Neural progenitor cell (in vitro differentiated cells): ENCODE measurements at regions not wholly inside any gene's neighbourhood (a gene's known extent, or its start where the extent isn't known, plus 50 kb on each side); places are given as distances from the start of the nearest gene placed in this dataset.
A peak's percentile ranks its signal among the peaks of the same experiment; 100 is the strongest.

Experiments used
- DNase-seq: peaks from one replicate; pipeline ENCODE4 v3.0.0-alpha.2; 2016; ENCODE audit warnings: low spot score
- H2AFZ ChIP-seq: fragments of 200-600 bp; sonication (generic); replicated peaks from 2 replicates; pipeline ENCODE4 v1.6.1; 2016; ENCODE audit warnings: antibody characterized with exemption
- H3F3A ChIP-seq: fragments of 200-600 bp; sonication (generic); 2 replicates; pipeline ENCODE4 v1.6.1; 2016; ENCODE audit warnings: antibody characterized with exemption, low read depth
- H3K27ac ChIP-seq: fragments of 200-600 bp; sonication (generic); 2 replicates; pipeline ENCODE4 v1.5.1; 2016; ENCODE audit warnings: mild to moderate bottlenecking
- H3K27me3 ChIP-seq: fragments of 200-600 bp; sonication (generic); 2 replicates; pipeline ENCODE4 v1.6.1; 2016; ENCODE audit warnings: mild to moderate bottlenecking, moderate library complexity
- H3K36me3 ChIP-seq: fragments of 200-600 bp; sonication (generic); 2 replicates; pipeline ENCODE4 v1.5.1; 2016
- H3K4me1 ChIP-seq: fragments of 200-600 bp; sonication (generic); 2 replicates; pipeline ENCODE4 v1.6.1; 2016; ENCODE audit warnings: mixed run types
- H3K4me2 ChIP-seq: fragments of 200-600 bp; sonication (generic); 2 replicates; pipeline ENCODE4 v1.6.1; 2016
- H3K4me3 ChIP-seq: fragments of 200-600 bp; sonication (generic); 2 replicates; pipeline ENCODE4 v1.5.1; 2016
- H3K79me2 ChIP-seq: fragments of 200-600 bp; sonication (generic); 2 replicates; pipeline ENCODE4 v1.6.1; 2016; ENCODE audit warnings: low read depth
- H3K9ac ChIP-seq: fragments of 200-600 bp; sonication (generic); 2 replicates; pipeline ENCODE4 v1.6.1; 2016
- H3K9me3 ChIP-seq: fragments of 200-600 bp; sonication (generic); 2 replicates; pipeline ENCODE4 v1.5.1; 2016; ENCODE audit warnings: low read depth
- H4K20me1 ChIP-seq: fragments of 200-600 bp; sonication (generic); 2 replicates; pipeline ENCODE4 v1.6.1; 2016; ENCODE audit warnings: low read depth
- H3K27ac Mint-ChIP-seq: 3 replicates; pipeline ENCODE4 v1.8.0; 2021; ENCODE audit warnings: mixed read lengths
- H3K27me3 Mint-ChIP-seq: 2 replicates; pipeline ENCODE4 v1.8.0; 2022; ENCODE audit warnings: low read depth, mild to moderate bottlenecking, inconsistent platforms, moderate library complexity, mixed read lengths; ENCODE audit not compliant: insufficient read depth
- H3K36me3 Mint-ChIP-seq: 3 replicates; pipeline ENCODE4 v1.8.0; 2021; ENCODE audit warnings: mixed read lengths
- H3K4me1 Mint-ChIP-seq: 3 replicates; pipeline ENCODE4 v1.8.0; 2021; ENCODE audit warnings: mixed read lengths
- H3K4me3 Mint-ChIP-seq: 3 replicates; pipeline ENCODE4 v1.8.0; 2021; ENCODE audit warnings: mild to moderate bottlenecking, moderate library complexity, mixed read lengths
- H3K9me3 Mint-ChIP-seq: 3 replicates; pipeline ENCODE4 v1.8.0; 2020; ENCODE audit warnings: mixed read lengths
- EZH2 ChIP-seq: fragments of 200-600 bp; sonication (generic); IDR thresholded peaks from 2 replicates; pipeline ENCODE4 v1.6.1; 2017; ENCODE audit warnings: antibody characterized with exemption, mild to moderate bottlenecking, moderate library complexity
- EZH2phosphoT487 ChIP-seq: fragments of 200-600 bp; sonication (generic); IDR thresholded peaks from 2 replicates; pipeline ENCODE4 v1.6.1; 2017; ENCODE audit warnings: antibody characterized with exemption
- TF ChIP-seq, protein P1 (sequence below): fragments of 200-600 bp; sonication (generic); IDR thresholded peaks from 2 replicates; pipeline ENCODE4 v1.5.1; 2017; ENCODE audit warnings: antibody characterized with exemption, mild to moderate bottlenecking

DNA sequence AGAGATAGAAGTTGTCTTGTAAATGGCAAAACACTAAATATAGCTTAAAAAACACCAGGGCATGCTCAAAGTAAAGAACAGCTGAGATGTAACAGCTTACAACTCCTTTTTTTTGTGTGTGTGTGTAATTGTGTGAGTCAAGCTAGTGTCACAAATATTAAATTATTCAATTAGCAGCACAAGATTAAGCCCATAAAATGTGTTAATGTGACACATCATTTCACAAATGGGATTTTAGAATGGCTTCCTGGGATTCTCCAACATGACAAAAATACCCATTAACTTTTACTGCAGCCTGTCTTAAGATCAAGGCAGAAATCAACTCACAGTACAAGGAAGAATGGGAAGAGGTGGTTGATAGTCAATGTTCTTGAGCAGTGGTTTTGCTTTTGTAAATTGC is 251.4 kb downstream of the KIF20B start:
- peaks cover 10% of the 10 kb centered on the region for H3K9me3 Mint-ChIP-seq
- no peak overlapping the region for H2AFZ ChIP-seq
- TF ChIP-seq EZH2 (no peak), EZH2phosphoT487 (no peak)
- TF ChIP-seq, protein P1, sequence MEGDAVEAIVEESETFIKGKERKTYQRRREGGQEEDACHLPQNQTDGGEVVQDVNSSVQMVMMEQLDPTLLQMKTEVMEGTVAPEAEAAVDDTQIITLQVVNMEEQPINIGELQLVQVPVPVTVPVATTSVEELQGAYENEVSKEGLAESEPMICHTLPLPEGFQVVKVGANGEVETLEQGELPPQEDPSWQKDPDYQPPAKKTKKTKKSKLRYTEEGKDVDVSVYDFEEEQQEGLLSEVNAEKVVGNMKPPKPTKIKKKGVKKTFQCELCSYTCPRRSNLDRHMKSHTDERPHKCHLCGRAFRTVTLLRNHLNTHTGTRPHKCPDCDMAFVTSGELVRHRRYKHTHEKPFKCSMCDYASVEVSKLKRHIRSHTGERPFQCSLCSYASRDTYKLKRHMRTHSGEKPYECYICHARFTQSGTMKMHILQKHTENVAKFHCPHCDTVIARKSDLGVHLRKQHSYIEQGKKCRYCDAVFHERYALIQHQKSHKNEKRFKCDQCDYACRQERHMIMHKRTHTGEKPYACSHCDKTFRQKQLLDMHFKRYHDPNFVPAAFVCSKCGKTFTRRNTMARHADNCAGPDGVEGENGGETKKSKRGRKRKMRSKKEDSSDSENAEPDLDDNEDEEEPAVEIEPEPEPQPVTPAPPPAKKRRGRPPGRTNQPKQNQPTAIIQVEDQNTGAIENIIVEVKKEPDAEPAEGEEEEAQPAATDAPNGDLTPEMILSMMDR: no peak

DNA sequence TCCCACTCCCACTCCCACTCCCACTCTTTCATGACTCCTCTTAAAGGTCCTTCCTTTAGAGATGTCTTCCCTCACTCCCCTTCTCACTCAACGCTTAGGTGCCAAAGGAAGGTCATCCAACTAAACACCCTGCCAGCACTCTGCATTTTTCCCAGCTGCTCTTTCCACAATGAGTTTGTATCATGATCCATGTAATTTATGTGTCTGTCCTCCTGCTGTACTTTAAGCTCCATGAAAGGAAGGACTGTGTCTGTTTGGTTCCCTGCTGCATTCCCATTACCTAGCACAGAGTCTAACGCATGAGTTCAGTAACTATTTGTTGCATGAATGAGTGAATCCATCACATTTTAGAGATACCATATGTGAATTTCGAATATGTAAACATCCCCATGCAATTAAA is 252.7 kb downstream of the KIF20B start:
- H3K79me2 ChIP-seq: no peaks in the 10 kb centered on the region
- no peak overlapping the region for H3K4me2 ChIP-seq
- Mint-ChIP-seq H3K9me3 (no peaks in the 10 kb centered on the region), H3K4me3 (no peak overlapping the region), H3K27me3 (no peaks in the 10 kb centered on the region), H3K36me3 (no peaks in the 10 kb centered on the region), H3K27ac (no peak overlapping the region), H3K4me1 (no peaks in the 10 kb centered on the region)
- no peak overlapping the region for H3K4me3 ChIP-seq
- H2AFZ ChIP-seq: peak overlapping the region; percentile 35
- no peaks in the 10 kb centered on the region for H3K4me1 ChIP-seq
- H3K9me3 ChIP-seq: no peaks in the 10 kb centered on the region
- H3K27ac ChIP-seq: no peak overlapping the region
- no peaks in the 10 kb centered on the region for H3F3A ChIP-seq
- DNase-seq: no peak
- no peaks in the 10 kb centered on the region for H3K27me3 ChIP-seq
- H4K20me1 ChIP-seq: no peaks in the 10 kb centered on the region
- no peaks in the 10 kb centered on the region for H3K36me3 ChIP-seq
- TF ChIP-seq EZH2phosphoT487 (no peak), EZH2 (no peak)
- TF ChIP-seq, protein P1: no peak
- H3K9ac ChIP-seq: no peak overlapping the region

More for the DNA sequence above, 251.4 kb downstream of the KIF20B start:
- Histone ChIP-seq H3K4me2 (no peak overlapping the region), H3K27me3 (no peaks in the 10 kb centered on the region), H3F3A (no peaks in the 10 kb centered on the region), H4K20me1 (no peaks in the 10 kb centered on the region), H3K9me3 (no peaks in the 10 kb centered on the region), H3K79me2 (no peaks in the 10 kb centered on the region), H3K36me3 (no peaks in the 10 kb centered on the region), H3K27ac (no peak overlapping the region), H3K4me3 (no peak overlapping the region), H3K4me1 (no peaks in the 10 kb centered on the region), H3K9ac (no peak overlapping the region)
- no peak for DNase-seq
- Mint-ChIP-seq H3K4me3 (no peak overlapping the region), H3K36me3 (no peaks in the 10 kb centered on the region), H3K27ac (no peak overlapping the region), H3K27me3 (peaks cover 2% of the 10 kb centered on the region), H3K4me1 (no peaks in the 10 kb centered on the region)

DNA sequence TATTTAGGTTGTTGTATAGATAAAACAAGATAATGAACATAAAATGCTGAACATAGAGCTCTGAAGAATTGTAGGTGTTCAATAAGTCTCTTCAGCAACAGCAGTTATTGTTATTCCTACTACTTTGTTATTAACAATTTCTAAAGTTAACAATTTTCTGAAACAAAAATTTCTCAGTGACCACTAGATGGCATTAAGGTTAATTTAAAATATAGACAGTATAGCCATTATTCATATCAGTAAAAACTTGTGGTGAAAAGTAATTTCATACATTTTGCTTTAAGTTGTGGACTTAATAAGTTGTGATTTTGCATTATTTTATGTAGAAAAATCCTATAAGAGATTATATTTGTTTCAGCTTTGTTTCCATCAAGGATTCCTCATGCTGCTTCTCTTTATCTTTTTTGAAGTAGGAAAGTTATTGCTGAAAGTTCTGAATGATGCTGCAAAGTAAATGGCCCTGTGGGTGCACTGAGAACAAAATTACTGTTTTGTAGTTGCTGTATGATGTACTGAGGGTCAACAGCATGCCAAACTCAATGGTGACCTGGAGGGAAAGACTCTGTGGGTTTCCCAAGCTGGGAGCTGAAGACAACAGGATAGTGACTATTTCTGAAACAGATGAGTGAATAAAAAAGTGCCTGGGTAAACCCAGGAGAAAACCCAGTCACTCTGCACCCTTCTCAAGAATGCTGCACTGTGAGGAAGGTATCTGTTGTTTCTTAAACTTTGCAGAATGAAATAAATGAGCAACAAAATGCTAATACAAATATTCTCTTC is 253.6 kb downstream of the KIF20B start:
- TF ChIP-seq, protein P1: peak; percentile 51
- no peak for TF ChIP-seq EZH2
- TF ChIP-seq EZH2phosphoT487: no peak
- no peaks in the 10 kb centered on the region for H3K9me3 Mint-ChIP-seq
- no peaks in the 10 kb centered on the region for H3K79me2 ChIP-seq

More for the DNA sequence above, 253.6 kb downstream of the KIF20B start:
- Mint-ChIP-seq H3K4me1 (no peaks in the 10 kb centered on the region), H3K4me3 (no peak overlapping the region), H3K27me3 (no peaks in the 10 kb centered on the region), H3K27ac (no peak overlapping the region), H3K36me3 (no peaks in the 10 kb centered on the region)
- Histone ChIP-seq H3K27me3 (no peaks in the 10 kb centered on the region), H3K27ac (no peak overlapping the region), H3K4me1 (no peaks in the 10 kb centered on the region), H3K4me2 (no peak overlapping the region), H3K9me3 (no peaks in the 10 kb centered on the region), H4K20me1 (no peaks in the 10 kb centered on the region), H3K9ac (no peak overlapping the region), H3K4me3 (no peak overlapping the region), H3F3A (no peaks in the 10 kb centered on the region), H2AFZ (no peak overlapping the region), H3K36me3 (no peaks in the 10 kb centered on the region)
- no peak for DNase-seq
